WI38 (cell line): ENCODE measurements at regions not wholly inside any gene's neighbourhood (a gene's known extent, or its start where the extent isn't known, plus 50 kb on each side); places are given as distances from the start of the nearest gene placed in this dataset.
"Not testable (repeated sequence)": the region's sequence is repeated elsewhere in the genome, so short reads cannot be mapped to it uniquely, and the experiment has no call there.

Source experiments
- H3K4me3 ChIP-seq: 2 replicates; pipeline ENCODE4 v1.5.1; 2011; ENCODE audit warnings: low read depth, mild to moderate bottlenecking, control low read depth, low read length
- CTCF ChIP-seq: IDR thresholded peaks from 2 replicates; pipeline ENCODE4 v1.5.1; 2012; ENCODE audit warnings: low read depth, mild to moderate bottlenecking, control low read depth, low read length

- H3K4me3 ChIP-seq = no peak overlapping the region
- no peak for TF ChIP-seq CTCF
Observed at GRCh38 chr21:28174701-28175100, 818.0 kb downstream of the LTN1 start.

- no peak overlapping the region for H3K4me3 ChIP-seq
- TF ChIP-seq CTCF = no peak
Observed at GRCh38 chr21:28174006-28174405, 818.7 kb downstream of the LTN1 start.

GRCh38 chr21:28172376-28172775, 820.3 kb downstream of the LTN1 start:
- no peak overlapping the region for H3K4me3 ChIP-seq
- no peak for TF ChIP-seq CTCF

GRCh38 chr21:28167366-28167765, 825.3 kb downstream of the LTN1 start:
- TF ChIP-seq CTCF = no peak
- H3K4me3 ChIP-seq = no peak overlapping the region

GRCh38 chr21:28164519-28164918, 828.2 kb downstream of the LTN1 start:
- not testable (repeated sequence) for H3K4me3 ChIP-seq

GRCh38 chr21:28162052-28162451, 830.6 kb downstream of the LTN1 start:
- not testable (repeated sequence) for H3K4me3 ChIP-seq

- no peak overlapping the region for H3K4me3 ChIP-seq
- TF ChIP-seq CTCF = no peak
Observed at GRCh38 chr21:28160378-28160777, 832.3 kb downstream of the LTN1 start.

- H3K4me3 ChIP-seq = no peak overlapping the region
- TF ChIP-seq CTCF = no peak
Observed at GRCh38 chr21:28159396-28159795, 833.3 kb downstream of the LTN1 start.

GRCh38 chr21:28156590-28156989, 836.1 kb downstream of the LTN1 start:
- no peak overlapping the region for H3K4me3 ChIP-seq
- no peak for TF ChIP-seq CTCF
